ENCODE measurements at regions not wholly inside any gene's neighbourhood (a gene's known extent, or its start where the extent isn't known, plus 50 kb on each side); places are given as distances from the start of the nearest gene placed in this dataset.

- no peak for DNase-seq (ENCODE audit: insufficient read length, low spot score, missing footprints)
- H3K79me2 ChIP-seq (ENCODE audit: insufficient read depth, low read length): no peaks in the 10 kb centered on the region
- H3K4me2 ChIP-seq (ENCODE audit: insufficient read depth, low read length): no peak overlapping the region
These were observed 845.3 kb upstream of the PTPRD start for GRCh38 chr9:11457825-11458790.

GRCh38 chr9:11469745-11470144 lies 856.9 kb upstream of the PTPRD start:
- no peaks in the 10 kb centered on the region for H3K79me2 ChIP-seq (ENCODE audit: insufficient read depth, low read length)
- no peak overlapping the region for H3K4me3 ChIP-seq (ENCODE audit: insufficient read depth, low read length)
- no peak overlapping the region for H3K27ac ChIP-seq (ENCODE audit: low read depth, low read length)
- H3K27me3 ChIP-seq (ENCODE audit: insufficient read depth, low read length): no peaks in the 10 kb centered on the region
- H3K36me3 ChIP-seq (ENCODE audit: insufficient read depth, low read length): no peaks in the 10 kb centered on the region
- no peaks in the 10 kb centered on the region for H4K20me1 ChIP-seq (ENCODE audit: insufficient read depth, low read length)
- peaks cover 2% of the 10 kb centered on the region for H3K9me3 ChIP-seq (ENCODE audit: low read depth, low read length)
- TF ChIP-seq, protein P1, sequence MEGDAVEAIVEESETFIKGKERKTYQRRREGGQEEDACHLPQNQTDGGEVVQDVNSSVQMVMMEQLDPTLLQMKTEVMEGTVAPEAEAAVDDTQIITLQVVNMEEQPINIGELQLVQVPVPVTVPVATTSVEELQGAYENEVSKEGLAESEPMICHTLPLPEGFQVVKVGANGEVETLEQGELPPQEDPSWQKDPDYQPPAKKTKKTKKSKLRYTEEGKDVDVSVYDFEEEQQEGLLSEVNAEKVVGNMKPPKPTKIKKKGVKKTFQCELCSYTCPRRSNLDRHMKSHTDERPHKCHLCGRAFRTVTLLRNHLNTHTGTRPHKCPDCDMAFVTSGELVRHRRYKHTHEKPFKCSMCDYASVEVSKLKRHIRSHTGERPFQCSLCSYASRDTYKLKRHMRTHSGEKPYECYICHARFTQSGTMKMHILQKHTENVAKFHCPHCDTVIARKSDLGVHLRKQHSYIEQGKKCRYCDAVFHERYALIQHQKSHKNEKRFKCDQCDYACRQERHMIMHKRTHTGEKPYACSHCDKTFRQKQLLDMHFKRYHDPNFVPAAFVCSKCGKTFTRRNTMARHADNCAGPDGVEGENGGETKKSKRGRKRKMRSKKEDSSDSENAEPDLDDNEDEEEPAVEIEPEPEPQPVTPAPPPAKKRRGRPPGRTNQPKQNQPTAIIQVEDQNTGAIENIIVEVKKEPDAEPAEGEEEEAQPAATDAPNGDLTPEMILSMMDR (IDR thresholded peaks at IDR 0.05; ENCODE audit: extremely low read depth, low read depth, low read length): no peak
- no peaks in the 10 kb centered on the region for H3K4me1 ChIP-seq (ENCODE audit: insufficient read depth, low read length)
- H2AFZ ChIP-seq (ENCODE audit: low read length): no peak overlapping the region
- H3K4me2 ChIP-seq (ENCODE audit: insufficient read depth, low read length): no peak overlapping the region
- no peak for DNase-seq (ENCODE audit: insufficient read length, low spot score, missing footprints)

More at GRCh38 chr9:11457825-11458790, 845.3 kb upstream of the PTPRD start:
- no peaks in the 10 kb centered on the region for H4K20me1 ChIP-seq (ENCODE audit: insufficient read depth, low read length)
- no peaks in the 10 kb centered on the region for H3K36me3 ChIP-seq (ENCODE audit: insufficient read depth, low read length)
- H3K4me1 ChIP-seq (ENCODE audit: insufficient read depth, low read length): no peaks in the 10 kb centered on the region
- no peak overlapping the region for H3K4me3 ChIP-seq (ENCODE audit: insufficient read depth, low read length)
- no peaks in the 10 kb centered on the region for H3K27me3 ChIP-seq (ENCODE audit: insufficient read depth, low read length)
- no peaks in the 10 kb centered on the region for H3K9me3 ChIP-seq (ENCODE audit: low read depth, low read length)
- no peak overlapping the region for H3K27ac ChIP-seq (ENCODE audit: low read depth, low read length)
- H2AFZ ChIP-seq (ENCODE audit: low read length): no peak overlapping the region
- TF ChIP-seq, protein P1 (IDR thresholded peaks at IDR 0.05; ENCODE audit: extremely low read depth, low read depth, low read length): no peak

DNA sequence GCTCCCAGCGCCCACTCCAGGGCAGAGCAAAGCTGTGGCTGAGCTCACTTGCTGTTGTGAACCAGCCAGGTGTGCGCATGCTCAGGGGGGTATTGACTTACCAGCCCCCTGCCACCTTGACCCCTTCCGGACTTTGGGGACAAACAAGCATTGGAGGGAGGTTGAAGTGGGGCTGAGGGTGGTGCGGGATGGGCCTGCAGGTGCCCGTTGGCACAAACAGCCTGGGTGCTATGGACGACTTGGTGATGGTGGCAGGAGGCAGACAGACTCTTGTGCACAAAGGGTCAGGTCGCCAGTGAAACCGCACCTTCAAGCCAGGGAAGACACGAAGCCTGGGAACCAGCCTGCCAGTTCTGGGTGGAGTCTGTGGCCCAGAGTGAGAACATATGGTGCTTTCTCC lies 858.5 kb upstream of the PTPRD start:
- H3K27ac ChIP-seq (ENCODE audit: low read depth, low read length): no peak overlapping the region
- H4K20me1 ChIP-seq (ENCODE audit: insufficient read depth, low read length): no peaks in the 10 kb centered on the region
- H3K4me1 ChIP-seq (ENCODE audit: insufficient read depth, low read length): no peaks in the 10 kb centered on the region
- H3K27me3 ChIP-seq (ENCODE audit: insufficient read depth, low read length): no peaks in the 10 kb centered on the region
- no peaks in the 10 kb centered on the region for H3K36me3 ChIP-seq (ENCODE audit: insufficient read depth, low read length)
- no peak overlapping the region for H3K4me2 ChIP-seq (ENCODE audit: insufficient read depth, low read length)
- DNase-seq (ENCODE audit: insufficient read length, low spot score, missing footprints): no peak
- no peaks in the 10 kb centered on the region for H3K79me2 ChIP-seq (ENCODE audit: insufficient read depth, low read length)
- peaks cover 2% of the 10 kb centered on the region for H3K9me3 ChIP-seq (ENCODE audit: low read depth, low read length)
- H2AFZ ChIP-seq (ENCODE audit: low read length): no peak overlapping the region
- H3K4me3 ChIP-seq (ENCODE audit: insufficient read depth, low read length): no peak overlapping the region
- TF ChIP-seq, protein P1 (IDR thresholded peaks at IDR 0.05; ENCODE audit: extremely low read depth, low read depth, low read length): no peak

DNA sequence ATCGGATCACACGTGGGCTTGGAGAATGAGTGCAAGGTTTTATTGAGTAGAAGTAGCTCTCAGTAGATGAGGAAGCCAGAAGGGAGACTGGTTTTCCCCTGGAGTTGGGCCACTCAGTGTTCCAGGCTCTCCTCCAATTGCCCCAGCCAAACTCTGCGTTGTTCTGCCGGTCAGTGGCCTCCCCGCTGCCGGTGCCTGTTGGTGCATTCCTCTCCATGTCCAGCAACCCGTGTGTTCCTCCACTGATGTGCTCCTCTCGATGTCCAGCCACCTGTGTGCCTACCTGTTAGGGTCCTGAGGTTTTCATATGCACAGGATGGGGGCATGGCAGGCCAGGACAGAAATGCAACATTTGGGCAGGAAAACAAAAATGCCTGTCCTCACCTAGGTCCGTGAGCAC lies 888.0 kb upstream of the PTPRD start:
- Histone ChIP-seq H3K9me3 (ENCODE audit: low read depth, low read length) (peaks cover 2% of the 10 kb centered on the region), H3K4me2 (ENCODE audit: insufficient read depth, low read length) (no peak overlapping the region), H3K27ac (ENCODE audit: low read depth, low read length) (no peak overlapping the region), H3K4me3 (ENCODE audit: insufficient read depth, low read length) (no peak overlapping the region), H3K4me1 (ENCODE audit: insufficient read depth, low read length) (no peaks in the 10 kb centered on the region), H2AFZ (ENCODE audit: low read length) (no peak overlapping the region), H3K36me3 (ENCODE audit: insufficient read depth, low read length) (no peaks in the 10 kb centered on the region), H4K20me1 (ENCODE audit: insufficient read depth, low read length) (no peaks in the 10 kb centered on the region), H3K79me2 (ENCODE audit: insufficient read depth, low read length) (no peaks in the 10 kb centered on the region), H3K27me3 (ENCODE audit: insufficient read depth, low read length) (no peaks in the 10 kb centered on the region)
- TF ChIP-seq, protein P1 (IDR thresholded peaks at IDR 0.05; ENCODE audit: extremely low read depth, low read depth, low read length): no peak
- DNase-seq (ENCODE audit: insufficient read length, low spot score, missing footprints): no peak

Measured in osteoblast (primary cell).